BLaER1 (cell line): ENCODE measurements at regions not wholly inside any gene's neighbourhood (a gene's known extent, or its start where the extent isn't known, plus 50 kb on each side); places are given as distances from the start of the nearest gene placed in this dataset.

Source experiments
- H3K27ac ChIP-seq: shearing (Covaris generic); formaldehyde crosslinking; 2 replicates; pipeline ENCODE4 v1.8.1; 2022
- H3K27me3 ChIP-seq: shearing (Covaris generic); formaldehyde crosslinking; 2 replicates; pipeline ENCODE4 v1.8.1; 2022
- H3K36me3 ChIP-seq: shearing (Covaris generic); formaldehyde crosslinking; 2 replicates; pipeline ENCODE4 v1.8.1; 2022
- H3K4me1 ChIP-seq: shearing (Covaris generic); formaldehyde crosslinking; 2 replicates; pipeline ENCODE4 v1.8.1; 2022
- H3K4me2 ChIP-seq: shearing (Covaris generic); formaldehyde crosslinking; 2 replicates; pipeline ENCODE4 v1.8.1; 2022
- H3K4me3 ChIP-seq: shearing (Covaris generic); formaldehyde crosslinking; 2 replicates; pipeline ENCODE4 v1.8.1; 2022
- H3K9ac ChIP-seq: shearing (Covaris generic); formaldehyde crosslinking; 2 replicates; pipeline ENCODE4 v1.8.1; 2022
- H3K9me3 ChIP-seq: shearing (Covaris generic); formaldehyde crosslinking; 2 replicates; pipeline ENCODE4 v1.8.1; 2022
- H4K20me1 ChIP-seq: shearing (Covaris generic); formaldehyde crosslinking; 2 replicates; pipeline ENCODE4 v1.8.1; 2022
- Cebpa-rat ChIP-seq: shearing (Covaris generic); IDR thresholded peaks from 2 replicates; pipeline ENCODE4 v1.8.1; 2022

GRCh38 chr5:123874600-123875201 is 362.7 kb downstream of the CSNK1G3 start:
- Histone ChIP-seq H3K36me3 (no peaks in the 10 kb centered on the region), H3K27me3 (no peaks in the 10 kb centered on the region), H3K4me1 (peaks cover 16% of the 10 kb centered on the region), H3K9ac (no peak overlapping the region), H3K9me3 (no peaks in the 10 kb centered on the region), H3K27ac (no peak overlapping the region), H4K20me1 (no peaks in the 10 kb centered on the region), H3K4me3 (no peak overlapping the region), H3K4me2 (peak overlapping the region; percentile 21; the same call in 1 of the 2 replicates)
- TF ChIP-seq Cebpa-rat: no peak

GRCh38 chr5:123873846-123874245 is 361.9 kb downstream of the CSNK1G3 start:
- H3K4me1 ChIP-seq: peaks cover 16% of the 10 kb centered on the region
- no peaks in the 10 kb centered on the region for H3K9me3 ChIP-seq
- H3K9ac ChIP-seq: no peak overlapping the region
- H3K27ac ChIP-seq: no peak overlapping the region
- no peaks in the 10 kb centered on the region for H4K20me1 ChIP-seq
- H3K27me3 ChIP-seq: no peaks in the 10 kb centered on the region
- H3K4me2 ChIP-seq: no peak overlapping the region
- no peak overlapping the region for H3K4me3 ChIP-seq
- H3K36me3 ChIP-seq: no peaks in the 10 kb centered on the region
- no peak for TF ChIP-seq Cebpa-rat

DNA sequence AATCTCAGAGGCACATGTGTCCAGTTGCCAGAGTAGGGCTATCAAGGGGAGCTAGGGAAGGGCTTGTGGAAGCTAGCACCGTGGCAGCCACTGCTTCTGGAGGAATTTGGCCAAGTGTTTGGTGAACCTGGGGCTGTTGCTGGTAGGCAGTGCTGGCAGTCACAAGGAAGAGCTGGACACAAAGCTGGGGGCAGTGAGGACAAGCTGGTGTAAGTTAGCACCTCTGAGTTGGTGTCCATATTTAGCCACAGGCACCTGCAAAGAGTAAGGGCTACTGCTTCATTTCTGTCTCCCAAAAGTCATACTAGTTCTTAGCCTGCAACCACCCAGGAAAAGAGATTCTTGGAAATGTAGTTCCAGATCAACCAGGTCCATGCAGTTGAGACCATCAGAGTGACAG is 359.4 kb downstream of the CSNK1G3 start:
- Histone ChIP-seq H3K27ac (no peak overlapping the region), H3K4me3 (no peak overlapping the region), H3K9ac (no peak overlapping the region), H3K9me3 (no peaks in the 10 kb centered on the region), H4K20me1 (no peaks in the 10 kb centered on the region), H3K27me3 (no peaks in the 10 kb centered on the region), H3K4me1 (peaks cover 16% of the 10 kb centered on the region), H3K36me3 (no peaks in the 10 kb centered on the region), H3K4me2 (no peak overlapping the region)
- TF ChIP-seq Cebpa-rat: no peak

DNA sequence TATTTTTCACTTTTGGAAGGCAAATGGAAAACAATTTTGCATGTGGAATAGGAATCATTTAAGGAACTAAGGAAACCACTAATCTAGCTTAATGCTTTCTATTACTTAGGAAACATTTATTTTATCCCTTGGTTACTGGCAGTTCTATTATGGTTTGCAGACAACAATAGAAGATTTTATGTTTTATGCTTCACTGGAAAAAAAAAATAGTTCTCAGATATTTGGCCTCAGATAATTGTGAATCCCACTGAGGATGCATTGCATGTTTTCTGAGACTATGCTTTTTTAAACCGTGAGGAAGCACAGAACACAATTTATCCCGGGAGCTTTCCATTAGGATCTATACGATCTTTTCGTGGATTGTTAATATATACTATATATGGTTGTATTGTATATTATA is 356.9 kb downstream of the CSNK1G3 start:
- TF ChIP-seq Cebpa-rat: no peak
- Histone ChIP-seq H3K4me2 (no peak overlapping the region), H3K36me3 (no peaks in the 10 kb centered on the region), H3K4me3 (no peak overlapping the region), H3K9ac (no peak overlapping the region), H4K20me1 (no peaks in the 10 kb centered on the region), H3K27ac (no peak overlapping the region), H3K4me1 (no peaks in the 10 kb centered on the region), H3K27me3 (no peaks in the 10 kb centered on the region), H3K9me3 (no peaks in the 10 kb centered on the region)

DNA sequence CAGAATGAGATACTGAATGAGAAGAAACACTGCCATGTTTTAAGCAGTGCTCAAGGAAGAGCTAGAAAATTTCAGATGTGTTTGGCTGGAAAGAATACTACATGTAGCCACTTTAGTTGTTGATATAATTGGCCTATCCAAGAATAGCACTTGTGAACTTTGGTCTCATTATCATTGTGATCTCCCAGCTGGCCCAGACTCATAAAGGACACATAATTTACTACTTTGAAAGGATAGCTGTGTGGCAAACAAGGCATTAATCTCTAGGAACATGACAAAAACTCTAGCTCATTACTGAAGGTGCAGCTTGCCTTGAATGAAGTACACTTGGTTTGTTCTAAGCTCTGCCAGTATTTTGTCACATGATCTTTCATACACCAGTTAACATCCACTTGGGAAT is 356.3 kb downstream of the CSNK1G3 start:
- Histone ChIP-seq H3K9ac (no peak overlapping the region), H3K27ac (no peak overlapping the region), H3K4me2 (no peak overlapping the region), H3K9me3 (no peaks in the 10 kb centered on the region), H3K27me3 (no peaks in the 10 kb centered on the region), H3K4me1 (no peaks in the 10 kb centered on the region), H3K4me3 (no peak overlapping the region), H4K20me1 (no peaks in the 10 kb centered on the region), H3K36me3 (no peaks in the 10 kb centered on the region)
- TF ChIP-seq Cebpa-rat: no peak

DNA sequence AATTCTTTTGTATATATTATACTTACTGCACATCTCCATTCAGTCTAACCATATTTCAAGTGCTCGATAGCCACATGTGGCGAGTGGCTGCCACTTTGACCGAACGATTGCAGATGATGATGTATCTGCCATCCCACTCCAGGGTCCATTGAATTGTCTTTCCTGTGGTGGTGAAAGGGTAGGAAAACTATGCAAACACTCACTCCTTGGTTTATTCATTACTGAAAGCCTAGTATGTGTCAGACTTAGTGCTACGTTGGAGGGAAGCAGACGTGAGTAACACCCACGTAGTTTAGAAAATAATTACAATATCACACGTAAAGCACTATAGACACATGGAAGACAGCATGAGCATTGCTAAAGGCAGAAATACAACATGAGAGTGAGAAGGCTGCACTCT is 353.7 kb downstream of the CSNK1G3 start:
- no peak for TF ChIP-seq Cebpa-rat
- H3K4me1 ChIP-seq: no peaks in the 10 kb centered on the region
- no peak overlapping the region for H3K9ac ChIP-seq
- H4K20me1 ChIP-seq: no peaks in the 10 kb centered on the region
- H3K9me3 ChIP-seq: no peaks in the 10 kb centered on the region
- H3K4me3 ChIP-seq: no peak overlapping the region
- H3K27ac ChIP-seq: no peak overlapping the region
- no peaks in the 10 kb centered on the region for H3K36me3 ChIP-seq
- H3K4me2 ChIP-seq: no peak overlapping the region
- no peaks in the 10 kb centered on the region for H3K27me3 ChIP-seq

DNA sequence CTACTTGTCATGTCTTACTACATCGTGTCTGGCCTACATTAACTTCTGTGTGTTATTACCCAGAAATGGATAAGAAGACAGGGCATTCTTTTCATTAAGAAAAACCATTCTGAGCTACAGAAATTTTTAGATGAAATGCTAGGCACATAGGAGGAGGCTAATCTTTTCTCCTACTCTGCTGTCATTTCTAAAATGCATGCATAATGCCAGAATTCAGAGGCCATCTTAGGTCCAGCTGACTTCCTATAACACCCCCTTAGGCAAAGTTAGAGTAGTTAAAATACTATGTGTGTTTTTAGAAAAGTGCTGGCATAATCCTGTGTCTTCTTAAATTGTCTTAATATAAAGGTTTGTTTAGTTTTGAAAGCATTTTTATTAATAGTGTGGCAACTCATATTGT is 352.6 kb downstream of the CSNK1G3 start:
- Histone ChIP-seq H3K27ac (no peak overlapping the region), H4K20me1 (no peaks in the 10 kb centered on the region), H3K36me3 (no peaks in the 10 kb centered on the region), H3K9ac (no peak overlapping the region), H3K4me2 (no peak overlapping the region), H3K4me3 (no peak overlapping the region), H3K27me3 (no peaks in the 10 kb centered on the region), H3K4me1 (no peaks in the 10 kb centered on the region), H3K9me3 (no peaks in the 10 kb centered on the region)
- TF ChIP-seq Cebpa-rat: no peak

DNA sequence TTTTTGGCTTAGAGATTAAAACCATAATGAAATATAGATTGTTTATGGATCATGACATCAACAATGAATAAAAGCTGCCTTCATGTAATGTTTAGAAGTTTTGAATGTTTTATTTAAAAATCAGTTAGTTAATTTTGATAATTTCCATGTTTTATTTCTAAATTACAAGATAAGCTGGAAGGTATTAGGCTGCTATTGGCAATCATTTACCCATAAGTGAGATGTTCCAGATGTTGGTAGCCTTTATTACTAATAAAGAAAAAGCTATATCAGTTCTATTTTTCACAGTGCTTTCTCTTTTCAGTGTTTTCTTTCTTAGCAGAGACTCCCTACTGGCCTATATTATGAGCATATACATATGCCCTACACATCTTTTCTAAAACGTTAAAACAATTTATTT is 347.0 kb downstream of the CSNK1G3 start:
- H3K4me1 ChIP-seq: no peaks in the 10 kb centered on the region
- no peak overlapping the region for H3K27ac ChIP-seq
- H4K20me1 ChIP-seq: no peaks in the 10 kb centered on the region
- no peak overlapping the region for H3K9ac ChIP-seq
- H3K9me3 ChIP-seq: no peaks in the 10 kb centered on the region
- no peaks in the 10 kb centered on the region for H3K36me3 ChIP-seq
- H3K4me3 ChIP-seq: no peak overlapping the region
- H3K4me2 ChIP-seq: no peak overlapping the region
- H3K27me3 ChIP-seq: no peaks in the 10 kb centered on the region
- TF ChIP-seq Cebpa-rat: no peak

DNA sequence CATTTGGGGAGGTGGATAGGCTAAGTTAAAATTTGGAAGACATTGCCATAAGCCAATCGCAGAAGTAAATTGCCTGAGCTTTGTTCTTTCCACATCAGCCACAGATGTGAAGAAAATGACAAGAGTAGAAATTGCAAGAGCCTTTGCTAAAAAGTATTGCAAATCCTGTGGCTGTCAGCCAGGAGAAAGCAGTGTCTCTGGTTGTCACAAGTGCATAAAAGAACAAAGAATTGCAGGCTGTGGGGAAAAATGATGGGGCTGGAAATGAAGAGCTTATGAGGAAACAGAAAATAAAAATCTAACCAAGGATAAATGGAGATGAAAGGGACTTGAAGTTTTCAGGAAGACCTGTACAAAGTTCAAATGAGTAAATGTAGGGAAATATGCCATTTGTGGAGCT is 344.8 kb downstream of the CSNK1G3 start:
- TF ChIP-seq Cebpa-rat: no peak
- no peaks in the 10 kb centered on the region for H3K27me3 ChIP-seq
- no peaks in the 10 kb centered on the region for H3K4me1 ChIP-seq
- no peak overlapping the region for H3K4me2 ChIP-seq
- no peak overlapping the region for H3K9ac ChIP-seq
- H4K20me1 ChIP-seq: no peaks in the 10 kb centered on the region
- H3K9me3 ChIP-seq: peaks cover 9% of the 10 kb centered on the region; the same call in 1 of the 2 replicates
- H3K36me3 ChIP-seq: no peaks in the 10 kb centered on the region
- no peak overlapping the region for H3K4me3 ChIP-seq
- no peak overlapping the region for H3K27ac ChIP-seq

DNA sequence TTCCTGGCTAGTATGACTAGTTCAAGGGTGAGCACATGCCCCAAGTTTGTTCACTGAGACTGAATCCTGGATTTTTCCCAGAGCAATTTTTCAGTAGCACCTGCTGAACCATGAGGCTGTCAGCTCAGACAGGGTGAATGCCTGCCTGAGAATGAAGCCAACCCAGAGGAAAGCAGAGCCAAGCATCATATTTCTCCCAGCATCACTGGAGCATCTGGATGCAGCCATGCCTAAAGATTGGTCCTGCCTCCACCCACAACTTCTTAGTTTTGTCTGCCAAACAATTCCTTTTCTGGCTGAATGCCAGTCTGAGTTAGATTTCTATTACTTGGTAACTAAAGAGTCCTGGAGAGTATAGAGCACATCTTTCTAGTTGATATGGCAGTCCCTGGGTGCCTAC is 343.6 kb downstream of the CSNK1G3 start:
- Histone ChIP-seq H3K9ac (no peak overlapping the region), H3K4me2 (no peak overlapping the region), H3K4me1 (no peaks in the 10 kb centered on the region), H3K27me3 (no peaks in the 10 kb centered on the region), H3K36me3 (no peaks in the 10 kb centered on the region), H3K4me3 (no peak overlapping the region), H3K9me3 (peaks cover 20% of the 10 kb centered on the region), H4K20me1 (no peaks in the 10 kb centered on the region), H3K27ac (no peak overlapping the region)
- no peak for TF ChIP-seq Cebpa-rat
